ENCODE measurements at regions not wholly inside any gene's neighbourhood (a gene's known extent, or its start where the extent isn't known, plus 50 kb on each side); places are given as distances from the start of the nearest gene placed in this dataset.
A peak's percentile ranks its signal among the peaks of the same experiment; 100 is the strongest.

DNA sequence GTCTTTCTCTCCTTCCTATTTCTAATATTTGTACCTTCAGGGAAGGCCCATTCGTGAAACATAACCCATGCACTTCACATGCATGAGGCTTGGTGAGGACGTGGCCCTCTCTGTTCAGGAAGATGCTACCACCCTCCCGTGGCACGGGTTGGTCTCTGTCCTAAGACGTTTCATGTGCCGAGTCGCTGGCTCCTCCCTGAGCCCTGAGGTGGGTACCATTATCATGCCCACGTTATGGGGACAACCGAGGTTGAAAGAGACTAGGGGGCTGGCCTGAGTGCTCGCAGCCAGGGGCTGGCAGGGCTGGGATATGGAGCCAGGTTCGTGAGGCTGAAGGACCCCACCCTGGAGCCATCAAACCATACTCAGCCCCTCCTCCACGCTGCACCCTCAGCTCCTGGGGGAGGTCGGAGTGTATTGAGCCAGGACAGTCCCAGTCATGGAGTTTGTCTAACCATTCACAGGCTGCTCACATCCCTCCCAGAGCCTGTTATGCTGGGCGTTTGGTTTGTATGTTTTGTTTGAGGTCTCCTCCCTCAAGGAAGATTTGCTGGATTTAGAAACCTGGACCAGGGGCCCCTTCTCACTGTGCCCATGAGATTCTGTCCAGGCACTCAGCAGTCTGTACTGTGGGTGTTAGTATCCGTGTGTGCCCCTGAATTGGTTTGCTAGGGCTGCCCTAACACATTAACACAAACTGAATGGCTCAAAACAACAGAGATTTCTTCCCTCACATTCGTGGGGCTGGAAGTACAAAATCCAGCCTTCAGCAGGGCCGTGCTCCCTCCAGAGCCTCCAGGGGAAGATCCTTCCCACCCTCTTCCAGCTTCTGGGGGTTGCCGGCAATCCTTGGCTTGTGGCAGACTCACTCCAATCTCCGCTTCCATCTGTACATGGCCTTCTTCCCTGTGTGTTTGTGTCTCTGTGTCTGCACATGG is 88.3 kb downstream of the ANKRD60 start:
- no peak for DNase-seq (ENCODE audit: low read depth)

DNA sequence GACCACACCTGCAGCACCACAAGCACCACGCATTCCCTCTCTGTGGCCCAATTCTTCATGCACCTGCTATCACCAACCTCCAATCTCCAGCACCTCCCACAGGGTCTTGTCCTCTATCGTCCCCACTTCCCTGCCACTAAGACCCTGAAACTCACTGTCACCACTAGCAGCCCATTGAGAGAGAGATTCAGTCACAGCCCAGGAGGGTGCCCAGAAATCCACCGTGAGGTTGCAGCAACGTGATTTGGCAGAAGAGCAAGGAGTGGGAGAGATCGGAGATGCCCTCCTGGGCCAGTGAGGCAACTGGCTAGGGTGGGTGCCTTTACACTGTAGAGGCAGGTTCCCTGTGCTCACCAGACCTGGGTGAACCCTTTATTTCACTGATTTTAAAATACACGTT is 90.1 kb downstream of the ANKRD60 start:
- no peak for DNase-seq (ENCODE audit: low read depth)

DNA sequence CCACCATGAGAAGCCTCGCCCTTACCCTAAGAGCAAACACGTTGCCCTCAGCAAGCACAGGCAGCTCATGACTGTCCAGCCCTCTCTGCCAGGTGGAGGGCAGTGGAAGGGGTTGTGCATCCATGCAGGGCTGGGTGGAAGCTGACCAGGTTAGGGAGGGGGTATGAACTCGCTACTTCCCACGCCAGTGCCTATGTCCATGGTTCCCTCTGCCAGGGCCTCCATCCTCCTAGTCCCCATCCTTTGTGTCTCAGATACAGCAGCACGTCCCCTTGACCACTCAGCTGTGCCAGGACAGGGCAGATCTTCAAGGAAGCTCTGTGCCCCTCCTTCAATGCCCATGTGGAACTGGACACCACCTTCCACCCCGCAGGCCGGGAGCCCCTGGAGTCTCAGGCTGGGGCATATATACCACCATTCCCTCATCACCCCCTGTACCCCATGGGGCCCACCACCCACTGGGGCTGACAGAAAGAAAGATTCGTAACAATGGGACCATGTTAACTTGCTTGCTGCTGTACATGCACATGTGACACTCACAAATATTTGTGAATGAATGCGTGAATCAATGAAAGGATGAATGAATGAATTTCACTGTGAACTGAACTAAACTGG is 90.7 kb downstream of the ANKRD60 start:
- DNase-seq (ENCODE audit: low read depth): no peak

- DNase-seq (ENCODE audit: low read depth): no peak
These were observed 91.2 kb downstream of the ANKRD60 start for GRCh38 chr20:58137236-58137635.

- no peak for DNase-seq (ENCODE audit: low read depth)
These were observed 92.3 kb downstream of the ANKRD60 start for GRCh38 chr20:58136149-58136484.

GRCh38 chr20:58135441-58136148 is 92.9 kb downstream of the ANKRD60 start:
- no peak for DNase-seq (ENCODE audit: low read depth)

DNA sequence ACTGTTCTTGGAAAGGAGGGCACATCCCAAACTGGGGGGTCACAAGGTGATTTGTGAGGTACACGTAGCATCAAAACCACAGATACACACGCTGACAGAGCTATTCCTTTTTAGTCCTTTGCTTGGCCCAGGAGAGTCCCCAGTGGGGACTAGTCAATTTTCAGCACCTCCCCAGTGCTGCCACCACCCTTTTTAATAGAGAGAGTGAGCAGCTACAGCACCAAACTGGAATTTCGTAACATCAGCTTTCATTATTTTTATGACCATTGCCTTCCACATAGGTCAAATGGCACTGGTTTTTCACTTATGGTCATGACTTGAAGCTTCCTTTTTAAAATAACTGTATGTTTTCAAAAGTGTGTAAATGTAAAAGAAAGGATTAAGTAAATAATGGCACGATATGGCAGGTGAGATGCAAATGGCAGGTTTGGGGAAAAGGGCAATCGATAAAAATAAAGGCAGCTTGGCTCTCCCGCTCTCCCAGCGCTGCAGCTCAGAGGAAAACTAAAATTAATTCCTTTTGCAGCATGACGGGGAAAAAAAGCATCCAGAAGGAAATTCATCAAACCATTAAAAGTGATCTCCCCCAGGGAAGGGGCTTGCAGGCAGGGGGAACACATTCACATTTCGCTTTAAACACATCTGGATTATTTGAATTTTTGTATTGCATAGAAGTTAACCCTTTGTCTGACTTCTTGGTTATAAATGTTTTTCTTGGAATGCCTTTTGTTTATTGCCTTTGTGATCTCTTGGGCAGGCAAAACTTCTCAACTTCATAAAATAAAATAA is 95.2 kb downstream of the ANKRD60 start:
- no peak for DNase-seq (ENCODE audit: low read depth)

- no peak for DNase-seq (ENCODE audit: low read depth)
These were observed 96.8 kb downstream of the ANKRD60 start for GRCh38 chr20:58131551-58132142.

GRCh38 chr20:58131151-58131550 is 97.3 kb downstream of the ANKRD60 start:
- no peak for DNase-seq (ENCODE audit: low read depth)

DNA sequence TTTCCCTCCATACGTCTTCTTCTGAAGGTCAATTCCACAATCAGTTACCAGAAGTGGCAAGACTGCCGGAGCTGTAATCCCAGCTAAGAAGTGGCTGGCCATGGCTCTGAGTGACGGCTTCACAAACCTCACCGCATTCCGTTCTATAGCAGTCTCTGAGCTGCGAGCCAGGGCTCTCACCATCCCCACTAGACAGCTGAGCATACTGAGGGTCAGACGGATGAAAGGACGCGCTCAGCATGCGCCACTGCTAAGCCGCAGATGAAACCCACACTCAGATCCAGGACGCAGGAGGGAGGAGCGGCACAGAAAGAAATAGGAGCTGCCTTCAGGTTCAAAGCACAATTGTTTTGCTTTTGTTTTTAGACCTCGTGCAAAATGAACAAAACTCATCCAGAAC is 97.9 kb downstream of the ANKRD60 start:
- no peak for DNase-seq (ENCODE audit: low read depth)

DNA sequence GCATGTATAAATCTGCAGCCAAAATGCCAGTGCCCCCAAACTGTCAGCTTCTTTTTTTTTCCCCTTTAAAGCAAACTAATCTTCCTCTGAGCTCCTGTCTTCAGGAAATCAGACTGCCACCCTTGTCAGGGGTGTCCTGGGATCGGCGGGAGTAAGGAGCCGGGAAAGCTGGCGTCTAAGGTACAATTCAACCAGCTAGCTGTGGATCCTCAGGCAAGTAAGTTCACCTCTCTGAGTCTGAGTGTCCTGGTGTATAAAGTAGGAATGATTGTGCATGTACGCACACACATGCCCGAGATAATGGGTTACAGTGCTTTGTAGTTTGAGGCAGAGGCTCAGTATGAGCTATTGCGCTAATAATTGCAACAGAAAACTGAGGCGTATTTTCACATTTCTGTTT is 98.3 kb downstream of the ANKRD60 start:
- DNase-seq (ENCODE audit: low read depth): no peak

- DNase-seq (ENCODE audit: low read depth): no peak
These were observed 98.7 kb downstream of the ANKRD60 start for GRCh38 chr20:58129721-58130151.

GRCh38 chr20:58128635-58129625 is 99.5 kb downstream of the ANKRD60 start:
- no peak for DNase-seq (ENCODE audit: low read depth)

GRCh38 chr20:58127701-58128111 is 100.7 kb downstream of the ANKRD60 start:
- DNase-seq (ENCODE audit: low read depth): no peak

GRCh38 chr20:58125726-58126125 is 102.7 kb downstream of the ANKRD60 start:
- DNase-seq (ENCODE audit: low read depth): no peak

GRCh38 chr20:58117944-58118343 is 110.5 kb downstream of the ANKRD60 start:
- no peak for DNase-seq (ENCODE audit: low read depth)

GRCh38 chr20:58116505-58116904 is 111.9 kb downstream of the ANKRD60 start:
- DNase-seq (ENCODE audit: low read depth): no peak

GRCh38 chr20:58113716-58114115 is 114.7 kb downstream of the ANKRD60 start:
- DNase-seq (ENCODE audit: low read depth): no peak

DNA sequence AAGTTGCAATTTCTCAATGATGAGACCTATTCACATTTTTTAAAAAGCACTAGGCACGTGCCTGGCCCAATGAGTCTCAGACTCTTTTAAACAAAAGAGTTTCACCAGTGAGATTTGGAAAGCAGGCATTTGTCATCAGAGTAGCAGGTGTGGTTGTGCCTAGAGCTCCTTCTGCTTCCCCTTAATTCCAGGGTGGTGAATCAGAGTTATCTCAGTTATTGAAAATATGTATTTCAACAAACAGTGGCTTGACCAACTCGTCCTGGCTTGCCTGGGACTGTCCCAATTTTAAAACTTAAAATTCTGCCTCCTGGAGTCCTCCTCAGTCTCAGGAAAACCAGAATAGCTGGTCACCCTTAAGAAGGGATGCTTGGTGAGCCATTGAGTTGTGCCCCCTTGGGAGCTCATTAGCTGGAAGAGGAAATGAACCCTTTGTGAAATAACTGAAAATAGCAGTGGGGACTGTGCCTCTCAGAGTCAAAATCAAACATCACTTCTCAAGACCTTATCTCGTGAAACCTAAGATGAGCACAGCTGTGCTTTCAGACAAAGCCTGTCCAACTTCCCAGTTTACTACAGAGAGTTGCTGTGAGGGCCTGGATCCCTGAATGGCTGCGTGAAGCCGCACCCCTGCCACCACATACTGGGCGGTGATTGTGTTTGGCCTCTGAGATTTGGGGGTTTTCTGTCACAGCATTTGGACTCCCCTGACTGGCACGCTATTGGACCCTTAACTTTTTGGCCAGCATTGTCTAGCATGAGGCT is 116.3 kb downstream of the ANKRD60 start:
- DNase-seq (ENCODE audit: low read depth): peak; percentile 76
